ENCODE measurements at regions not wholly inside any gene's neighbourhood (a gene's known extent, or its start where the extent isn't known, plus 50 kb on each side); places are given as distances from the start of the nearest gene placed in this dataset.

DNA sequence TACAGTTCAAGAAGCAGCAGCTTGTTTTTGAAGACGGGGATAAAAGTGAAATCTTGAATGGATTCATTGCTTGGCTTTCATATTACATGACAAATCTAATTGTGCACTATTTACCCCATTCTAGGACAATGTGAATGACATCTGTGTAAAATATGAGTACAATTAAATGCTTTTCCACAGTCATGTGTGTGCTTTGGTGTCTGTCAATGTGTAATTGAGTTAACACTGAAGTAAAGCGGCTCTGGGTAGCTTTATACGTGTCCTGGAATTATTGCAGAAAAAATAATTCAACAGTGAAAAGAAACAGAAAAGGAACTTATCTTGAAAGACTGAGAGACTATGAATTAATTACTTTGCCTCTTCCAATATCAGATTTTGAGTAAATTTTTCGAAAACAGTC is 233.5 kb upstream of the HS3ST5 start:
- no peaks in the 10 kb centered on the region for H3K9me2 ChIP-seq (ENCODE audit: low read depth, low read length)
- H3K9ac ChIP-seq (ENCODE audit: low read length) = no peak overlapping the region
- H2AFZ ChIP-seq (ENCODE audit: low read length) = no peak overlapping the region
- H3F3A ChIP-seq (ENCODE audit: insufficient read depth, low read length) = no peaks in the 10 kb centered on the region
- TF ChIP-seq EZH2 (IDR thresholded peaks at IDR 0.05; ENCODE audit: borderline replicate concordance, low read length) = no peak
- TF ChIP-seq, protein P1, sequence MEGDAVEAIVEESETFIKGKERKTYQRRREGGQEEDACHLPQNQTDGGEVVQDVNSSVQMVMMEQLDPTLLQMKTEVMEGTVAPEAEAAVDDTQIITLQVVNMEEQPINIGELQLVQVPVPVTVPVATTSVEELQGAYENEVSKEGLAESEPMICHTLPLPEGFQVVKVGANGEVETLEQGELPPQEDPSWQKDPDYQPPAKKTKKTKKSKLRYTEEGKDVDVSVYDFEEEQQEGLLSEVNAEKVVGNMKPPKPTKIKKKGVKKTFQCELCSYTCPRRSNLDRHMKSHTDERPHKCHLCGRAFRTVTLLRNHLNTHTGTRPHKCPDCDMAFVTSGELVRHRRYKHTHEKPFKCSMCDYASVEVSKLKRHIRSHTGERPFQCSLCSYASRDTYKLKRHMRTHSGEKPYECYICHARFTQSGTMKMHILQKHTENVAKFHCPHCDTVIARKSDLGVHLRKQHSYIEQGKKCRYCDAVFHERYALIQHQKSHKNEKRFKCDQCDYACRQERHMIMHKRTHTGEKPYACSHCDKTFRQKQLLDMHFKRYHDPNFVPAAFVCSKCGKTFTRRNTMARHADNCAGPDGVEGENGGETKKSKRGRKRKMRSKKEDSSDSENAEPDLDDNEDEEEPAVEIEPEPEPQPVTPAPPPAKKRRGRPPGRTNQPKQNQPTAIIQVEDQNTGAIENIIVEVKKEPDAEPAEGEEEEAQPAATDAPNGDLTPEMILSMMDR (IDR thresholded peaks at IDR 0.05; ENCODE audit: low read length) = no peak
- H3K4me2 ChIP-seq (ENCODE audit: low read length) = no peak overlapping the region
- H4K20me1 ChIP-seq (ENCODE audit: insufficient read depth, low read length) = no peaks in the 10 kb centered on the region
- H3K27me3 ChIP-seq (ENCODE audit: insufficient read depth, low read length) = no peaks in the 10 kb centered on the region
- no peaks in the 10 kb centered on the region for H3K36me3 ChIP-seq (ENCODE audit: insufficient read depth, low read length)
- no peaks in the 10 kb centered on the region for H3K4me1 ChIP-seq (ENCODE audit: insufficient read depth, low read length, severe bottlenecking)
- H3K79me2 ChIP-seq (ENCODE audit: insufficient read depth, low read length) = no peaks in the 10 kb centered on the region
- no peak overlapping the region for H3K4me3 ChIP-seq (ENCODE audit: low read depth, low read length, poor library complexity, severe bottlenecking)
- H3K27ac ChIP-seq (ENCODE audit: low read depth, low read length, poor library complexity, severe bottlenecking) = no peak overlapping the region
- H3K9me3 ChIP-seq (ENCODE audit: low read length) = no peaks in the 10 kb centered on the region

DNA sequence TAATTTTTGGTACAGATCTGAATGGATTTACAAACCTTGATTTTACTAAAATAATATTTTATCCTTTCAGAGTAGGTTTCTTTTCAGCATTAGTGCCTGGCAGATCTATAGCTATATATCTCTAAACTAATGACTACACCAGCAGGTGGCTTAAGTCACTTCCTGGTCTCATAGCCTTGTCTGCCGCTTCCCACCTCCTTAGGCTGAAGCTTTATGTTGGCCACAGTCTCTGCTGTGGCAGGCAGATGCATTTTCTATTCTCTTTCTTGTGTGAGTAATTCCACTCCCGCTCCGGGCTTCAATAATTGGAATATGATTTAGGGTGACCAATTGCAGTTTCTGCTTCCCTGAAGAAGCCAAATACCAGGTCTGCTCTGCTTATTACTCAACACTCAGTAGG is 226.8 kb upstream of the HS3ST5 start:
- TF ChIP-seq EZH2 (IDR thresholded peaks at IDR 0.05; ENCODE audit: borderline replicate concordance, low read length) = no peak
- TF ChIP-seq, protein P1 (IDR thresholded peaks at IDR 0.05; ENCODE audit: low read length) = no peak
- H3K9me3 ChIP-seq (ENCODE audit: low read length) = no peaks in the 10 kb centered on the region
- H3K9ac ChIP-seq (ENCODE audit: low read length) = no peak overlapping the region
- no peak overlapping the region for H2AFZ ChIP-seq (ENCODE audit: low read length)
- H3K27me3 ChIP-seq (ENCODE audit: insufficient read depth, low read length) = no peaks in the 10 kb centered on the region
- H3K4me2 ChIP-seq (ENCODE audit: low read length) = no peak overlapping the region
- no peaks in the 10 kb centered on the region for H3K4me1 ChIP-seq (ENCODE audit: insufficient read depth, low read length, severe bottlenecking)
- no peaks in the 10 kb centered on the region for H3K36me3 ChIP-seq (ENCODE audit: insufficient read depth, low read length)
- H3K79me2 ChIP-seq (ENCODE audit: insufficient read depth, low read length) = no peaks in the 10 kb centered on the region
- H4K20me1 ChIP-seq (ENCODE audit: insufficient read depth, low read length) = no peaks in the 10 kb centered on the region
- H3F3A ChIP-seq (ENCODE audit: insufficient read depth, low read length) = no peaks in the 10 kb centered on the region
- H3K4me3 ChIP-seq (ENCODE audit: low read depth, low read length, poor library complexity, severe bottlenecking) = no peak overlapping the region
- H3K27ac ChIP-seq (ENCODE audit: low read depth, low read length, poor library complexity, severe bottlenecking) = no peak overlapping the region
- H3K9me2 ChIP-seq (ENCODE audit: low read depth, low read length) = no peaks in the 10 kb centered on the region

DNA sequence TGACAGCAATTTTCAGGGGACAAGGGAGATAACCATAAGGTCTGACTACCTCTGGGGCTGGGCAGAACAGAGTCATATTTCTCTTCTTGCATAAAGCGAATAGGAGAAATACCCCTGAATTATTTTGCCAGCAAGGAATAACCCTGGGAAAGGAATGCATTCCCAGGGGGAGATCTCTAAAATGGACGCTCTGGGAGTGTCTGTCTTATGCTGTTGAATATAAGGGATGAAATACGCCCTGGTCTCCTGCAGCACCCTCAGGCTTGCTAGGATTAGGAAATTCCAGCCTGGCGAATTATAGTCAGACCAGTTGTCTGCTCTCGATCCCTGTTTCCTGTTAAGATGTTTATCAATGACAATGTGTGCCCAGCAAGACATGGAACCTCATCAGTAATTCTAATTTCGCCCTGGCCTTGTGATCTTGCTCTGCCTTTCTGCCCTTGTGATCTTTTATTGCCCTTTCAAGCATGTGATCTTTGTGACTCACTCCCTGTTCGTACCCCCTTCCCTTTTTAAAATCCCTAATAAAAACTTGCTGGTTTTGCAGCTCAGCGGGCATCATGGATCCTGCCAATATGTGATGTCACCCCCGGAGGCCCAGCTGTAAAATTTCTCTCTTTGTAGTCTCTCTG is 221.6 kb upstream of the HS3ST5 start:
- no peaks in the 10 kb centered on the region for H3K36me3 ChIP-seq (ENCODE audit: insufficient read depth, low read length)
- no peaks in the 10 kb centered on the region for H3F3A ChIP-seq (ENCODE audit: insufficient read depth, low read length)
- no peaks in the 10 kb centered on the region for H3K9me3 ChIP-seq (ENCODE audit: low read length)
- no peaks in the 10 kb centered on the region for H4K20me1 ChIP-seq (ENCODE audit: insufficient read depth, low read length)
- H2AFZ ChIP-seq (ENCODE audit: low read length) = no peak overlapping the region
- no peaks in the 10 kb centered on the region for H3K9me2 ChIP-seq (ENCODE audit: low read depth, low read length)
- no peak overlapping the region for H3K4me2 ChIP-seq (ENCODE audit: low read length)
- H3K27me3 ChIP-seq (ENCODE audit: insufficient read depth, low read length) = no peaks in the 10 kb centered on the region
- no peak for TF ChIP-seq EZH2 (IDR thresholded peaks at IDR 0.05; ENCODE audit: borderline replicate concordance, low read length)
- TF ChIP-seq, protein P1 (IDR thresholded peaks at IDR 0.05; ENCODE audit: low read length) = no peak
- H3K79me2 ChIP-seq (ENCODE audit: insufficient read depth, low read length) = no peaks in the 10 kb centered on the region
- no peak overlapping the region for H3K27ac ChIP-seq (ENCODE audit: low read depth, low read length, poor library complexity, severe bottlenecking)
- no peaks in the 10 kb centered on the region for H3K4me1 ChIP-seq (ENCODE audit: insufficient read depth, low read length, severe bottlenecking)
- no peak overlapping the region for H3K4me3 ChIP-seq (ENCODE audit: low read depth, low read length, poor library complexity, severe bottlenecking)
- H3K9ac ChIP-seq (ENCODE audit: low read length) = no peak overlapping the region

Data from OCI-LY1 (cell line).